ENCODE measurements at regions not wholly inside any gene's neighbourhood (a gene's known extent, or its start where the extent isn't known, plus 50 kb on each side); places are given as distances from the start of the nearest gene placed in this dataset.

- Histone ChIP-seq H3K9me3 (replicated peaks; ENCODE audit: control insufficient read depth, insufficient read depth, low read length) (no peaks in the 10 kb centered on the region), H3K27ac (ENCODE audit: insufficient read depth, low read depth, low read length) (no peak overlapping the region), H3K4me1 (ENCODE audit: control insufficient read depth, extremely low read depth, insufficient read depth, low read length) (no peaks in the 10 kb centered on the region), H4K20me1 (replicated peaks; ENCODE audit: control insufficient read depth, extremely low read depth, insufficient read depth, low read length) (no peaks in the 10 kb centered on the region), H3K79me2 (ENCODE audit: control insufficient read depth, insufficient read depth, low read length) (no peaks in the 10 kb centered on the region), H3K9me1 (replicated peaks; ENCODE audit: control insufficient read depth, extremely low read depth, insufficient read depth, low read length) (no peaks in the 10 kb centered on the region), H2AFZ (ENCODE audit: low read depth, low read length) (no peak overlapping the region), H3K4me2 (ENCODE audit: insufficient read depth, low read length) (no peak overlapping the region), H3K36me3 (ENCODE audit: control insufficient read depth in 2 of 2, extremely low read depth in 1 of 2, insufficient read depth in 2 of 2, low read length in 2 of 2) (no peaks in the 10 kb centered on the region), H3K9ac (replicated peaks; ENCODE audit: extremely low read depth, insufficient read depth, low read length) (no peak overlapping the region), H3K27me3 (ENCODE audit: control insufficient read depth in 2 of 2, insufficient read depth in 2 of 2, low read length in 2 of 2) (no peaks in the 10 kb centered on the region), H3K4me3 (replicated peaks in 1 of 3; ENCODE audit: insufficient read depth in 1 of 3, low read depth in 1 of 3, low read length in 3 of 3) (no peak overlapping the region)
- no TSS peak for BruUV-seq (replicated peaks)
- ChIA-PET POLR2A (no interaction called here), CTCF (interaction anchor here (0.8 to 0.9 kb wide), 2 partner anchors 9 to 81 kb away, joined by 3 to 4 read pairs; no protein-coding TSS in a partner anchor)
- intact Hi-C loops (cut with micrococcal nuclease) = no loop called here
- FAIRE-seq (no peak), DNase-seq (ENCODE audit: low read depth, low spot score) (no peak)
- TF ChIP-seq JUN (IDR thresholded peaks at IDR 0.05; ENCODE audit: borderline replicate concordance, insufficient read depth, insufficient read length, low read depth) (no peak), FOS (IDR thresholded peaks at IDR 0.05; ENCODE audit: borderline replicate concordance, insufficient read depth, low read length) (no peak), EZH2 (IDR thresholded peaks at IDR 0.05; ENCODE audit: borderline replicate concordance, low read depth, low read length, severe bottlenecking) (no peak), POLR2AphosphoS5 (IDR thresholded peaks at IDR 0.05; ENCODE audit: insufficient read depth, low read depth, low read length) (no peak), POLR2A (IDR thresholded peaks at IDR 0.05; ENCODE audit: low read depth, low read length) (no peak), MYC (IDR thresholded peaks at IDR 0.05; ENCODE audit: low read depth, low read length) (no peak), MAX (IDR thresholded peaks at IDR 0.05; ENCODE audit: insufficient read depth, insufficient read length) (no peak), CTCF (IDR thresholded peaks at IDR 0.05; ENCODE audit: extremely low read depth in 1 of 2, insufficient read depth in 1 of 2, low read depth in 1 of 2, low read length in 2 of 2) (no peak), GATA2 (IDR thresholded peaks at IDR 0.05; ENCODE audit: insufficient read depth, insufficient read length, low read depth, low read length) (no peak)
- dilution Hi-C loops (cut with MboI; ENCODE audit: extremely low pct_ligation_motif_present, low sequenced_read_pairs) = no loop called here
These were observed 154.1 kb downstream of the MAT2B start for GRCh38 chr5:163659568-163659902.

Data from endothelial cell of umbilical vein (primary cell).